NCI-H82 treated with DMSO at 0.1 percent for 48 hours (cell line): ENCODE measurements at regions not wholly inside any gene's neighbourhood (a gene's known extent, or its start where the extent isn't known, plus 50 kb on each side); places are given as distances from the start of the nearest gene placed in this dataset.

Source experiments
- DNase-seq: peaks from one replicate; lab custom pipeline; 2025; ENCODE audit not compliant: unreplicated experiment; lab: John Stamatoyannopoulos, UW

- no peak for DNase-seq
Observed at GRCh38 chr6:1201547-1202200, 110.2 kb upstream of the FOXQ1 start.

- no peak for DNase-seq
Observed at GRCh38 chr6:1200409-1201101, 111.3 kb upstream of the FOXQ1 start.

GRCh38 chr6:1200081-1200408, 111.9 kb upstream of the FOXQ1 start:
- no peak for DNase-seq

- DNase-seq = no peak
Observed at GRCh38 chr6:1197309-1197708, 114.6 kb upstream of the FOXQ1 start.

GRCh38 chr6:1191141-1191630, 120.7 kb upstream of the FOXQ1 start:
- peak; percentile 90 for DNase-seq

GRCh38 chr6:1190366-1190765, 121.5 kb upstream of the FOXQ1 start:
- DNase-seq = no peak

- no peak for DNase-seq
Observed at GRCh38 chr6:1188199-1188598, 123.7 kb upstream of the FOXQ1 start.

GRCh38 chr6:1187293-1188131, 124.4 kb upstream of the FOXQ1 start:
- no peak for DNase-seq

- DNase-seq = no peak
Observed at GRCh38 chr6:1184318-1184717, 127.6 kb upstream of the FOXQ1 start.

GRCh38 chr6:1182722-1183521, 129.0 kb upstream of the FOXQ1 start:
- DNase-seq = no peak

GRCh38 chr6:1181939-1182605, 129.8 kb upstream of the FOXQ1 start:
- DNase-seq = no peak

GRCh38 chr6:1179571-1180459, 132.1 kb upstream of the FOXQ1 start:
- peak; percentile 46 for DNase-seq

- DNase-seq = no peak
Observed at GRCh38 chr6:1178590-1178989, 133.3 kb upstream of the FOXQ1 start.

- DNase-seq = no peak
Observed at GRCh38 chr6:1176567-1176966, 135.3 kb upstream of the FOXQ1 start.

- no peak for DNase-seq
Observed at GRCh38 chr6:1175877-1176276, 136.0 kb upstream of the FOXQ1 start.

GRCh38 chr6:1170794-1171193, 141.1 kb upstream of the FOXQ1 start:
- no peak for DNase-seq

- DNase-seq = no peak
Observed at GRCh38 chr6:1164600-1164999, 147.3 kb upstream of the FOXQ1 start.

GRCh38 chr6:1163501-1163900, 148.4 kb upstream of the FOXQ1 start:
- no peak for DNase-seq
